HCT116 (cell line): ENCODE measurements at regions not wholly inside any gene's neighbourhood (a gene's known extent, or its start where the extent isn't known, plus 50 kb on each side); places are given as distances from the start of the nearest gene placed in this dataset.

ENCODE experiments used
- ATAC-seq: fragments of 200-7000 bp; cut with Tn5 transposase; 2 replicates; pipeline ENCODE4 v1.9.1; 2020; ENCODE audit warnings: mild to moderate bottlenecking, moderate library complexity
- BruUV-seq: library from RNA; stranded (reverse); fragments of 400-500 nt; replicated peaks from 2 replicates; lab custom pipeline; 2021; lab: Mats Ljungman, UMichigan
- CTCF ChIA-PET: fragments of 300-600 bp; sonication (Branson Sonifier 250); formaldehyde crosslinking; loops from one replicate; lab custom pipeline; 2021; ENCODE audit warnings: antibody characterized with exemption; lab: Charles Lee
- POLR2A ChIA-PET: fragments of 300-600, 350-600 bp; sonication (Branson Sonifier 250); formaldehyde crosslinking; loops from one replicate; lab custom pipeline; 2021; ENCODE audit warnings: antibody characterized with exemption; lab: Charles Lee
- RAD21 ChIA-PET, 2 experiments: fragments of 300-600 bp; sonication (Branson Sonifier 250); formaldehyde crosslinking; loops; one replicate each; lab custom pipeline; 2023; ENCODE audit warnings: low total read pairs in 2 of 2; ENCODE audit not compliant: uncharacterized antibody in 2 of 2, unreplicated experiment in 2 of 2, low non-redundant PET in 1 of 2; lab: Charles Lee
- DNase-seq: peaks from one replicate; pipeline ENCODE4 v3.0.0-alpha.2; 2010; ENCODE audit warnings: low read depth, low spot score
- H2AFZ ChIP-seq: fragments of 200-600 bp; shearing (Covaris generic), sonication (generic); 2 replicates; pipeline ENCODE4 v1.6.1; 2017; ENCODE audit warnings: low read depth, mixed run types, mixed read lengths, antibody characterized with exemption, low read length; ENCODE audit not compliant: poor library complexity, severe bottlenecking
- H3K27ac ChIP-seq: 2 replicates; pipeline ENCODE4 v1.5.1; 2012; ENCODE audit warnings: low read depth, low read length
- H3K27me3 ChIP-seq: fragments of 200-600 bp; sonication (generic); 2 replicates; pipeline ENCODE4 v1.6.1; 2016; ENCODE audit warnings: mixed run types, low read length, mixed read lengths; ENCODE audit not compliant: insufficient read depth
- H3K36me3 ChIP-seq, 2 experiments: fragments of 200-500 bp in 1 of 2; fragments of 200-600 bp in 1 of 2; sonication (Bioruptor generic) in 1 of 2; sonication (generic) in 1 of 2; 2 replicates each; pipeline versions ENCODE4 v1.5.1 to v1.6.1; 2014 to 2016; ENCODE audit warnings: low read length in 2 of 2, inconsistent platforms in 1 of 2, mixed read lengths in 1 of 2, mixed run types in 1 of 2; ENCODE audit not compliant: insufficient read depth in 2 of 2, control insufficient read depth in 1 of 2
- H3K4me1 ChIP-seq, 2 experiments: fragments of 200-600 bp in 1 of 2; sonication (generic) in 1 of 2; 2 replicates each; pipeline versions ENCODE4 v1.5.1 to v1.6.1; 2012 to 2017; ENCODE audit warnings: low read length in 2 of 2, inconsistent platforms in 1 of 2, mild to moderate bottlenecking in 1 of 2, mixed read lengths in 1 of 2, mixed run types in 1 of 2, moderate library complexity in 1 of 2; ENCODE audit not compliant: insufficient read depth in 2 of 2, control insufficient read depth in 1 of 2
- H3K4me2 ChIP-seq: fragments of 200-600 bp; sonication (generic); 2 replicates; pipeline ENCODE4 v1.6.1; 2017; ENCODE audit warnings: mixed run types, low read length, mixed read lengths
- H3K4me3 ChIP-seq, 2 experiments: fragments of 200-600 bp in 1 of 2; sonication (generic) in 1 of 2; replicated peaks in 1 of 2; 2 replicates each; pipeline ENCODE4 v1.5.1; 2011 to 2016; ENCODE audit warnings: low read length in 2 of 2, control low read depth in 1 of 2, low read depth in 1 of 2, mild to moderate bottlenecking in 1 of 2, mixed read lengths in 1 of 2, mixed run types in 1 of 2
- H3K79me2 ChIP-seq: fragments of 200-600 bp; sonication (generic); 2 replicates; pipeline ENCODE4 v1.6.1; 2017; ENCODE audit warnings: mild to moderate bottlenecking, mixed run types, low read length, moderate library complexity, mixed read lengths; ENCODE audit not compliant: insufficient read depth
- H3K9ac ChIP-seq: fragments of 200-600 bp; sonication (generic); 2 replicates; pipeline ENCODE4 v1.6.1; 2016; ENCODE audit warnings: low read length, mixed read lengths
- H3K9me2 ChIP-seq: fragments of 200-600 bp; sonication (generic), shearing (Covaris generic); 2 replicates; pipeline ENCODE4 v1.6.1; 2017; ENCODE audit warnings: mixed run types, mild to moderate bottlenecking, moderate library complexity; ENCODE audit not compliant: insufficient read depth
- H3K9me3 ChIP-seq, 2 experiments: fragments of 200-500 bp in 1 of 2; fragments of 200-600 bp in 1 of 2; sonication (Bioruptor generic) in 1 of 2; sonication (generic) in 1 of 2; 2 replicates each; pipeline ENCODE4 v1.6.1; 2014 to 2017; ENCODE audit warnings: low read length in 2 of 2, mixed read lengths in 2 of 2, inconsistent platforms in 1 of 2, low read depth in 1 of 2, mild to moderate bottlenecking in 1 of 2, mixed run types in 1 of 2, moderate library complexity in 1 of 2; ENCODE audit not compliant: control insufficient read depth in 1 of 2, insufficient read depth in 1 of 2
- H4K20me1 ChIP-seq: fragments of 200-600 bp; sonication (generic), shearing (Covaris generic); 2 replicates; pipeline ENCODE4 v1.6.1; 2017; ENCODE audit warnings: mixed run types, mild to moderate bottlenecking, moderate library complexity; ENCODE audit not compliant: insufficient read depth
- CBX3 ChIP-seq: IDR thresholded peaks from 2 replicates; pipeline ENCODE4 v1.6.1; 2012; ENCODE audit warnings: low read depth
- CEBPB ChIP-seq: IDR thresholded peaks from 2 replicates; pipeline ENCODE4 v1.6.1; 2012; ENCODE audit warnings: low read depth
- EGR1 ChIP-seq: IDR thresholded peaks from 2 replicates; pipeline ENCODE4 v1.6.1; 2012; ENCODE audit warnings: low read depth
- ELF1 ChIP-seq: IDR thresholded peaks from 2 replicates; pipeline ENCODE4 v1.6.1; 2012; ENCODE audit warnings: low read depth, borderline replicate concordance
- EZH2phosphoT487 ChIP-seq: fragments of 200-600 bp; IDR thresholded peaks from 2 replicates; pipeline ENCODE4 v1.6.1; 2018; ENCODE audit warnings: antibody characterized with exemption, borderline replicate concordance
- JUND ChIP-seq: IDR thresholded peaks from 2 replicates; pipeline ENCODE4 v1.6.1; 2012
- POLR2A ChIP-seq: IDR thresholded peaks from 2 replicates; pipeline ENCODE4 v1.7.0; 2011; ENCODE audit warnings: borderline replicate concordance; ENCODE audit not compliant: insufficient read depth, insufficient read length; ENCODE audit errors: extremely low read depth
- RAD21 ChIP-seq: IDR thresholded peaks from 2 replicates; pipeline ENCODE4 v1.6.1; 2012; ENCODE audit warnings: low read depth, mild to moderate bottlenecking
- SIN3A ChIP-seq: IDR thresholded peaks from 2 replicates; pipeline ENCODE4 v1.6.1; 2012; ENCODE audit warnings: low read depth
- SP1 ChIP-seq: IDR thresholded peaks from 2 replicates; pipeline ENCODE4 v1.6.1; 2012; ENCODE audit warnings: low read depth
- YY1 ChIP-seq: IDR thresholded peaks from 2 replicates; pipeline ENCODE4 v1.6.1; 2011; ENCODE audit warnings: low read length, low read depth, moderate library complexity, mild to moderate bottlenecking; ENCODE audit not compliant: insufficient replicate concordance; ENCODE audit errors: extremely low read depth
- ZFX ChIP-seq: fragments of 450-650 bp; IDR thresholded peaks from 2 replicates; pipeline ENCODE4 v1.6.1; 2017
- ZNF274 ChIP-seq: fragments of 200-500 bp; sonication (Bioruptor generic); IDR thresholded peaks from 2 replicates; pipeline ENCODE4 v1.6.1; 2014; ENCODE audit warnings: mild to moderate bottlenecking, low read depth, low read length, inconsistent platforms
- intact Hi-C: fragments of 100-400 bp; cut with micrococcal nuclease; formaldehyde crosslinking; loops from 2 replicates; pipeline ENCODE4 v1.10.0; 2022
- TF ChIP-seq, protein P1 (sequence below): IDR thresholded peaks from 2 replicates; pipeline ENCODE4 v1.6.1; 2012
- TF ChIP-seq, protein P2 (sequence below), 3 experiments: fragments of 200-600 bp in 1 of 3; sonication (generic) in 1 of 3; IDR thresholded peaks in 2 of 3; conservative IDR thresholded peaks in 1 of 3; 2 replicates each; pipeline ENCODE4 v1.5.1; 2012 to 2017; ENCODE audit warnings: low read depth in 2 of 3, low read length in 2 of 3, antibody characterized with exemption in 1 of 3, borderline replicate concordance in 1 of 3, control low read depth in 1 of 3, mild to moderate bottlenecking in 1 of 3, mixed read lengths in 1 of 3, mixed run types in 1 of 3, moderate library complexity in 1 of 3; ENCODE audit not compliant: insufficient read depth in 1 of 3
- TF ChIP-seq, protein P3 (sequence below): IDR thresholded peaks from 2 replicates; pipeline ENCODE4 v1.6.1; 2012; ENCODE audit warnings: low read depth

DNA sequence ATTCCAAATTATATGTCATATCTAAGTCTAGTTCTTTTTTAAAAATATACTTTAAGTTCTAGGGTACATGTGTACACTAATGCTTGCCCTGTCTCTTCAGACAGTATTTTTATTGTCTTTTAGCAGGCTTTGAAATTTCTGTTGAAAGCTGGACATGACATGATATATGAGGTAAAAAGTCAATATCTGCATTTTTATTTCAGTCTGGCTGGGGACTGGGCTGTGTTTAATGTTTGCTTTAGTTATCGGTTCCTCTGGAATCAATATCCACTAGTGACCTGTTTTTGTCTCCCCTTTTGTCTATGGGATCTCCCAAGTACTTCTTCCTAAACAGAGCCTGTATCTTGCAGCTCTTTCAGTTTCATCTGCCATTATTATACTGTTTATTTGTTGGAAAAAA, 786.2 kb upstream of the GJE1 start:
- intact Hi-C loops, result no loop called here
- no TSS peak for BruUV-seq

More for the DNA sequence above, 786.2 kb upstream of the GJE1 start:
- ATAC-seq, result no peak
- RAD21 ChIA-PET, result no interaction called here
- no peaks in the 10 kb centered on the region for H3K9me3 ChIP-seq
- H3K27me3 ChIP-seq, result no peaks in the 10 kb centered on the region
- no peaks in the 10 kb centered on the region for H3K36me3 ChIP-seq
- TF ChIP-seq ZNF274 (no peak), YY1 (no peak), EZH2phosphoT487 (no peak), SIN3A (no peak), SP1 (no peak), CEBPB (no peak), RAD21 (no peak), EGR1 (no peak), ZFX (no peak), CBX3 (no peak), ELF1 (no peak), JUND (no peak), POLR2A (no peak)
- TF ChIP-seq, protein P1, sequence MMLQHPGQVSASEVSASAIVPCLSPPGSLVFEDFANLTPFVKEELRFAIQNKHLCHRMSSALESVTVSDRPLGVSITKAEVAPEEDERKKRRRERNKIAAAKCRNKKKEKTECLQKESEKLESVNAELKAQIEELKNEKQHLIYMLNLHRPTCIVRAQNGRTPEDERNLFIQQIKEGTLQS, result no peak
- TF ChIP-seq, protein P2, sequence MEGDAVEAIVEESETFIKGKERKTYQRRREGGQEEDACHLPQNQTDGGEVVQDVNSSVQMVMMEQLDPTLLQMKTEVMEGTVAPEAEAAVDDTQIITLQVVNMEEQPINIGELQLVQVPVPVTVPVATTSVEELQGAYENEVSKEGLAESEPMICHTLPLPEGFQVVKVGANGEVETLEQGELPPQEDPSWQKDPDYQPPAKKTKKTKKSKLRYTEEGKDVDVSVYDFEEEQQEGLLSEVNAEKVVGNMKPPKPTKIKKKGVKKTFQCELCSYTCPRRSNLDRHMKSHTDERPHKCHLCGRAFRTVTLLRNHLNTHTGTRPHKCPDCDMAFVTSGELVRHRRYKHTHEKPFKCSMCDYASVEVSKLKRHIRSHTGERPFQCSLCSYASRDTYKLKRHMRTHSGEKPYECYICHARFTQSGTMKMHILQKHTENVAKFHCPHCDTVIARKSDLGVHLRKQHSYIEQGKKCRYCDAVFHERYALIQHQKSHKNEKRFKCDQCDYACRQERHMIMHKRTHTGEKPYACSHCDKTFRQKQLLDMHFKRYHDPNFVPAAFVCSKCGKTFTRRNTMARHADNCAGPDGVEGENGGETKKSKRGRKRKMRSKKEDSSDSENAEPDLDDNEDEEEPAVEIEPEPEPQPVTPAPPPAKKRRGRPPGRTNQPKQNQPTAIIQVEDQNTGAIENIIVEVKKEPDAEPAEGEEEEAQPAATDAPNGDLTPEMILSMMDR (IDR thresholded peaks at IDR 0.05 in 2 of 3, conservative IDR thresholded peaks at IDR 0.05 in 1 of 3; ENCODE audit: borderline replicate concordance in 1 of 3, insufficient read depth in 1 of 3, low read depth in 2 of 3, low read length in 2 of 3), result no peak
- TF ChIP-seq, protein P3, sequence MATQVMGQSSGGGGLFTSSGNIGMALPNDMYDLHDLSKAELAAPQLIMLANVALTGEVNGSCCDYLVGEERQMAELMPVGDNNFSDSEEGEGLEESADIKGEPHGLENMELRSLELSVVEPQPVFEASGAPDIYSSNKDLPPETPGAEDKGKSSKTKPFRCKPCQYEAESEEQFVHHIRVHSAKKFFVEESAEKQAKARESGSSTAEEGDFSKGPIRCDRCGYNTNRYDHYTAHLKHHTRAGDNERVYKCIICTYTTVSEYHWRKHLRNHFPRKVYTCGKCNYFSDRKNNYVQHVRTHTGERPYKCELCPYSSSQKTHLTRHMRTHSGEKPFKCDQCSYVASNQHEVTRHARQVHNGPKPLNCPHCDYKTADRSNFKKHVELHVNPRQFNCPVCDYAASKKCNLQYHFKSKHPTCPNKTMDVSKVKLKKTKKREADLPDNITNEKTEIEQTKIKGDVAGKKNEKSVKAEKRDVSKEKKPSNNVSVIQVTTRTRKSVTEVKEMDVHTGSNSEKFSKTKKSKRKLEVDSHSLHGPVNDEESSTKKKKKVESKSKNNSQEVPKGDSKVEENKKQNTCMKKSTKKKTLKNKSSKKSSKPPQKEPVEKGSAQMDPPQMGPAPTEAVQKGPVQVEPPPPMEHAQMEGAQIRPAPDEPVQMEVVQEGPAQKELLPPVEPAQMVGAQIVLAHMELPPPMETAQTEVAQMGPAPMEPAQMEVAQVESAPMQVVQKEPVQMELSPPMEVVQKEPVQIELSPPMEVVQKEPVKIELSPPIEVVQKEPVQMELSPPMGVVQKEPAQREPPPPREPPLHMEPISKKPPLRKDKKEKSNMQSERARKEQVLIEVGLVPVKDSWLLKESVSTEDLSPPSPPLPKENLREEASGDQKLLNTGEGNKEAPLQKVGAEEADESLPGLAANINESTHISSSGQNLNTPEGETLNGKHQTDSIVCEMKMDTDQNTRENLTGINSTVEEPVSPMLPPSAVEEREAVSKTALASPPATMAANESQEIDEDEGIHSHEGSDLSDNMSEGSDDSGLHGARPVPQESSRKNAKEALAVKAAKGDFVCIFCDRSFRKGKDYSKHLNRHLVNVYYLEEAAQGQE, result no peak
- no peaks in the 10 kb centered on the region for H3K79me2 ChIP-seq
- no peak overlapping the region for H3K27ac ChIP-seq
- H3K9ac ChIP-seq, result no peak overlapping the region
- POLR2A ChIA-PET, result no interaction called here
- no peaks in the 10 kb centered on the region for H4K20me1 ChIP-seq
- H2AFZ ChIP-seq, result no peak overlapping the region
- no peaks in the 10 kb centered on the region for H3K9me2 ChIP-seq
- no peak for DNase-seq
- no peak overlapping the region for H3K4me2 ChIP-seq
- H3K4me3 ChIP-seq, result no peak overlapping the region
- CTCF ChIA-PET, result no interaction called here
- no peaks in the 10 kb centered on the region for H3K4me1 ChIP-seq
